ENCODE measurements at regions not wholly inside any gene's neighbourhood (a gene's known extent, or its start where the extent isn't known, plus 50 kb on each side); places are given as distances from the start of the nearest gene placed in this dataset.

DNA sequence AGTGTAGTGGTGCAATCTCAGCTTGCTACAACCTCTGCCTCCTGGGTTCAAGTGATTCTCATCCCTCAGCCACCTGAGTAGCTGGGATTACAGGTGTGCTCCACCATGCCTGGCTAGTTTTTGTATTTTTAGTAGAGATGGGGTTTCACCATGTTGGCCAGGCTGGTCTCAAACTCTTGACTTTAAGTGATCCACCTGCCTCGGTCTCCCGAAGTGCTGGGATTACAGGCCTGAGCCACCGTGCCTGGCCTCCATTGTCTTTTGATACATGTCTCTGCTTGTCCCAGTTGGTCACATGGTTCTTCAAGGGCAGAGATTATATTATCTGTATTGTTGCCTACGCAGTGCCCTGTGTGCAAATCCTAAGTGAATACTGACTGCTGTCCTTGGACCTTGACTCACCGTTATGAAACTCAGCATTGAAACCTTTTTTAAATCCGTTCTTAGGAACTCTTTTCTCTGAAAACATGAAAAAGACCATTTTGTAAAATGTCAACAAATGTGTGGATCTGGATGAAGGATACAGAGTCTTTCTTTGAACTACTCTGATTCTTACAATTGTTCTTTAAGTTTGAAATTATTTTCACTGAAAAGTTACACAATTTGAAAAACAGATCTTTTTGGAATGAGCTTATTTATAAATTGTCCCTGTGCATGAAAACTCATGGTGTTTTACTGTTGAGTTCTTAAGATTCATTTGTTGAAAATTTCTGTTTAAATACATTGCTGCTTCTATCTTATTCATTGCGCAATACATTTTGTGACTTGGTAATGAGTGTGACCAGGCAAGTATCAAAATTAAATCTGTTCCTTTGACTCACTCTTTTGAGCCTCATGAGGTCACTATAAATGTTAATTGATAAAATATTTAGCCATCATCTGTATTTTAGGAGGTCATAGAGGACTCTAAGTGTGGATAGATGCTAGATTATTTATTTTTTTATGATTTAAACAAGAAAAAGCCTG is 293.5 kb downstream of the UTRN start (continued):
- no peak for TF ChIP-seq AGO1 (IDR thresholded peaks at IDR 0.05; ENCODE audit: low read depth, low read length, poor library complexity, severe bottlenecking)
- TF ChIP-seq ZBTB3 (CRISPR knock-in tag; IDR thresholded peaks at IDR 0.05; ENCODE audit: borderline replicate concordance, low read depth) = no peak
- TF ChIP-seq PAF1 (CRISPR knock-in tag; IDR thresholded peaks at IDR 0.05) = no peak
- no peak for TF ChIP-seq YY1 (IDR thresholded peaks at IDR 0.05; ENCODE audit: insufficient read depth, insufficient replicate concordance, low read depth, low read length)
- 0 out of 2 replicates have a peak, but pooled peaks have one; percentile 21 for TF ChIP-seq SRY (CRISPR knock-in tag; IDR thresholded peaks at IDR 0.05)
- peak; percentile 99 for TF ChIP-seq HNF4A (CRISPR knock-in tag; IDR thresholded peaks at IDR 0.05)
- 0 out of 2 replicates have a peak, but pooled peaks have one; percentile 11 for TF ChIP-seq NBN (conservative IDR thresholded peaks at IDR 0.05)
- TF ChIP-seq IKZF4 (CRISPR knock-in tag; IDR thresholded peaks at IDR 0.05; ENCODE audit: borderline replicate concordance, low read depth, not compliant biosample characterization) = no peak
- peak; percentile 83 for TF ChIP-seq ZNF781 (CRISPR knock-in tag; IDR thresholded peaks at IDR 0.05; ENCODE audit: borderline replicate concordance, not compliant biosample characterization)
- no peak for TF ChIP-seq ZNF143 (CRISPR knock-in tag; IDR thresholded peaks at IDR 0.05)
- TF ChIP-seq THAP11 (CRISPR knock-in tag; IDR thresholded peaks at IDR 0.05) = peak; percentile 72
- TF ChIP-seq TMF1 (CRISPR knock-in tag; IDR thresholded peaks at IDR 0.05; ENCODE audit: low read depth) = no peak
- no peak for TF ChIP-seq ARID2 (CRISPR knock-in tag; IDR thresholded peaks at IDR 0.05; ENCODE audit: borderline replicate concordance)
- TF ChIP-seq ZNF17 (CRISPR knock-in tag; IDR thresholded peaks at IDR 0.05) = no peak
- TF ChIP-seq ELF4 (CRISPR knock-in tag; IDR thresholded peaks at IDR 0.05; ENCODE audit: borderline replicate concordance) = no peak
- TF ChIP-seq, protein P1, sequence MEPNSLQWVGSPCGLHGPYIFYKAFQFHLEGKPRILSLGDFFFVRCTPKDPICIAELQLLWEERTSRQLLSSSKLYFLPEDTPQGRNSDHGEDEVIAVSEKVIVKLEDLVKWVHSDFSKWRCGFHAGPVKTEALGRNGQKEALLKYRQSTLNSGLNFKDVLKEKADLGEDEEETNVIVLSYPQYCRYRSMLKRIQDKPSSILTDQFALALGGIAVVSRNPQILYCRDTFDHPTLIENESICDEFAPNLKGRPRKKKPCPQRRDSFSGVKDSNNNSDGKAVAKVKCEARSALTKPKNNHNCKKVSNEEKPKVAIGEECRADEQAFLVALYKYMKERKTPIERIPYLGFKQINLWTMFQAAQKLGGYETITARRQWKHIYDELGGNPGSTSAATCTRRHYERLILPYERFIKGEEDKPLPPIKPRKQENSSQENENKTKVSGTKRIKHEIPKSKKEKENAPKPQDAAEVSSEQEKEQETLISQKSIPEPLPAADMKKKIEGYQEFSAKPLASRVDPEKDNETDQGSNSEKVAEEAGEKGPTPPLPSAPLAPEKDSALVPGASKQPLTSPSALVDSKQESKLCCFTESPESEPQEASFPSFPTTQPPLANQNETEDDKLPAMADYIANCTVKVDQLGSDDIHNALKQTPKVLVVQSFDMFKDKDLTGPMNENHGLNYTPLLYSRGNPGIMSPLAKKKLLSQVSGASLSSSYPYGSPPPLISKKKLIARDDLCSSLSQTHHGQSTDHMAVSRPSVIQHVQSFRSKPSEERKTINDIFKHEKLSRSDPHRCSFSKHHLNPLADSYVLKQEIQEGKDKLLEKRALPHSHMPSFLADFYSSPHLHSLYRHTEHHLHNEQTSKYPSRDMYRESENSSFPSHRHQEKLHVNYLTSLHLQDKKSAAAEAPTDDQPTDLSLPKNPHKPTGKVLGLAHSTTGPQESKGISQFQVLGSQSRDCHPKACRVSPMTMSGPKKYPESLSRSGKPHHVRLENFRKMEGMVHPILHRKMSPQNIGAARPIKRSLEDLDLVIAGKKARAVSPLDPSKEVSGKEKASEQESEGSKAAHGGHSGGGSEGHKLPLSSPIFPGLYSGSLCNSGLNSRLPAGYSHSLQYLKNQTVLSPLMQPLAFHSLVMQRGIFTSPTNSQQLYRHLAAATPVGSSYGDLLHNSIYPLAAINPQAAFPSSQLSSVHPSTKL (CRISPR knock-in tag; IDR thresholded peaks at IDR 0.05) = peak; percentile 98
- peak; percentile 78 for TF ChIP-seq ESRRA (CRISPR knock-in tag; IDR thresholded peaks at IDR 0.05; ENCODE audit: low read depth)
- TF ChIP-seq ZBTB20 (CRISPR knock-in tag; IDR thresholded peaks at IDR 0.05; ENCODE audit: borderline replicate concordance, low read depth) = peak; percentile 70; the same call in 1 of the 2 replicates
- 0 out of 2 replicates have a peak, but pooled peaks have one; percentile 22 for TF ChIP-seq MYC (CRISPR knock-in tag; IDR thresholded peaks at IDR 0.05; ENCODE audit: borderline replicate concordance)
- TF ChIP-seq USF2 (IDR thresholded peaks at IDR 0.05; ENCODE audit: low read depth, low read length) = peak; percentile 31; the same call in 1 of the 2 replicates
- TF ChIP-seq USF2 (CRISPR knock-in tag; IDR thresholded peaks at IDR 0.05; ENCODE audit: borderline replicate concordance) = peak; percentile 84; the same call in 1 of the 2 replicates
- peak; percentile 24 for TF ChIP-seq STAG1 (CRISPR knock-in tag; IDR thresholded peaks at IDR 0.05)
- peak; percentile 43; the same call in 1 of the 2 replicates for TF ChIP-seq MTF1 (CRISPR knock-in tag; IDR thresholded peaks at IDR 0.05)
- peak; percentile 34; the same call in 1 of the 2 replicates for TF ChIP-seq ZFP36L1 (CRISPR knock-in tag; IDR thresholded peaks at IDR 0.05)

Data from HepG2 (cell line).